CD4-positive, alpha-beta T cell treated with Interleukin-2 at 100 ng/mL for 4 hours (primary cell): ENCODE measurements at regions not wholly inside any gene's neighbourhood (a gene's known extent, or its start where the extent isn't known, plus 50 kb on each side); places are given as distances from the start of the nearest gene placed in this dataset.
"Not testable (repeated sequence)": the region's sequence is repeated elsewhere in the genome, so short reads cannot be mapped to it uniquely, and the experiment has no call there.

Source experiments
- DNase-seq: peaks from one replicate; pipeline ENCODE4 v3.0.0-alpha.2; 2020; ENCODE audit warnings: low spot score

GRCh38 chr9:103068753-103069152, 73.6 kb downstream of the CYLC2 start:
- no peak for DNase-seq

GRCh38 chr9:103078581-103078980, 83.4 kb downstream of the CYLC2 start:
- DNase-seq, result no peak

GRCh38 chr9:103082494-103082893, 87.4 kb downstream of the CYLC2 start:
- no peak for DNase-seq

GRCh38 chr9:103089357-103089756, 94.2 kb downstream of the CYLC2 start:
- DNase-seq, result no peak

GRCh38 chr9:103104101-103104500, 109.0 kb downstream of the CYLC2 start:
- DNase-seq, result no peak

GRCh38 chr9:103116246-103116645, 121.1 kb downstream of the CYLC2 start:
- no peak for DNase-seq

- no peak for DNase-seq
Observed at GRCh38 chr9:103126494-103126893, 131.4 kb downstream of the CYLC2 start.

- DNase-seq, result no peak
Observed at GRCh38 chr9:103139891-103140290, 144.8 kb downstream of the CYLC2 start.

- DNase-seq, result no peak
Observed at GRCh38 chr9:103152473-103152872, 157.3 kb downstream of the CYLC2 start.

GRCh38 chr9:103167530-103167929, 172.4 kb downstream of the CYLC2 start:
- DNase-seq, result no peak

- DNase-seq, result no peak
Observed at GRCh38 chr9:103168254-103168653, 173.1 kb downstream of the CYLC2 start.

- no peak for DNase-seq
Observed at GRCh38 chr9:103169798-103170197, 174.7 kb downstream of the CYLC2 start.

- no peak for DNase-seq
Observed at GRCh38 chr9:103183701-103184171, 188.6 kb downstream of the CYLC2 start.

GRCh38 chr9:103186959-103187358, 191.8 kb downstream of the CYLC2 start:
- DNase-seq, result no peak

GRCh38 chr9:103188781-103189350, 193.7 kb downstream of the CYLC2 start:
- no peak for DNase-seq

GRCh38 chr9:103193992-103194391, 198.9 kb downstream of the CYLC2 start:
- DNase-seq, result no peak

- no peak for DNase-seq
Observed at GRCh38 chr9:103203172-103203571, 208.0 kb downstream of the CYLC2 start.

- DNase-seq, result not testable (repeated sequence)
Observed at GRCh38 chr9:103205881-103206585, 210.9 kb downstream of the CYLC2 start.

- no peak for DNase-seq
Observed at GRCh38 chr9:103210607-103211006, 215.5 kb downstream of the CYLC2 start.

GRCh38 chr9:103215197-103215596, 220.1 kb downstream of the CYLC2 start:
- DNase-seq, result no peak

- no peak for DNase-seq
Observed at GRCh38 chr9:103225702-103226646, 230.8 kb downstream of the CYLC2 start.

- no peak for DNase-seq
Observed at GRCh38 chr9:103226647-103227013, 231.5 kb downstream of the CYLC2 start.
